GM19240 (cell line): ENCODE measurements at regions not wholly inside any gene's neighbourhood (a gene's known extent, or its start where the extent isn't known, plus 50 kb on each side); places are given as distances from the start of the nearest gene placed in this dataset.

Source experiments
- DNase-seq: peaks from one replicate; pipeline ENCODE4 v3.0.0; 2011; ENCODE audit warnings: low spot score; ENCODE audit not compliant: insufficient read length

DNA sequence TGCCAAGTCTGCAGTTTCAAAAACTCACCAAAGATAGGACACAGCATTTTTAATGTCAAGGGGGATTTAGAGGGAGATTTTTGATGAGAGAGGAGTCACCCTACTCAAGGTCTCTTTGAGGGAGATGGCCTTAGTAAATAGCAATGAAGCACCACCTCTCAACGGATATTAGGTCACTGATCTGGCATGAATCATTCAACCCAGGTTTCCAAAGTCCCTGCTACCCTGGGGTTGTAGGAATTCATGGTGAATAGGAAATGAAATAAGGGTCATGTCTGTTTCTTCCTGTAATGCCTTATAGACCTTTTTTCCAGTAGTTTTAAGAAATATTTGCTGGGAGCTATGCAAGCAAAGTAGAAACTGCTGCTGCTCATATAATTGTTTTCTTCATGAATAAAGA is 2154.9 kb downstream of the LRRC4C start:
- DNase-seq, result no peak

DNA sequence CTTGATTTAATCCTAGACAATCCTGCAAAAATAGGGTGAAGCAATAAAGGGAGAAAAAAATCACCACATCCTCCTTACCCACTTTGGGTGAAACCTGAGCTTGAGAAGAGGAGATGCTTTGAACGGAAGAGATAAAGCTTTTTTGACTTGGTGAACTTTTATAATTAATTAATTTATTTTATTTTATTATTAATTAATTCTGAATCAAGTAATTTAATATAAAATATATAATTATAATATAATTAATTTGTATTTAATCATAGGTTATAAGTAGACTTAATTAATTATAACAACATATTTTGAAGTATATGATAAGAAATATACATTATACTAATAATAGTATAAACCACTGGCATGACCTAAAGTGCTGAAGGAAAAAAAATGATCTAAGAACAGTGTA is 2164.8 kb downstream of the LRRC4C start:
- no peak for DNase-seq

DNA sequence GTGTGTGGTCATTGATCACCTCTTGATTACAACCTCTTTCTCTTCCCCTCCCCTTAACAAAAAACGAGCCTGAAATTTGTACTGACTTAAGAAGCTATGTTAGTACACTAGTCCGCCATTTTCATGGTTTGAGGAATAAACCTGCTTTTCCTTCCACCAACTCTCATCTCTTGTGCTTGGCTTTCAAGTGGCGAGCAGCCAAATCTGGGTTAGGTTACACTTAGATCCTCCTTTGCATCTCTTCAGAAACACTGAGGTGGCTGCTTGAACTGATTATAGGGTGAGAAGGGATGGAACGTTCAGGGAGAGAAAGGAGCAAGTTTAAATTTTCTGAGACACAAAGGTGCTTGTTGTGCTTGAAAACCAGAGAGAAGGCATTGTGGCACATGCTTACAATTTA is 2171.4 kb downstream of the LRRC4C start:
- DNase-seq, result no peak

DNA sequence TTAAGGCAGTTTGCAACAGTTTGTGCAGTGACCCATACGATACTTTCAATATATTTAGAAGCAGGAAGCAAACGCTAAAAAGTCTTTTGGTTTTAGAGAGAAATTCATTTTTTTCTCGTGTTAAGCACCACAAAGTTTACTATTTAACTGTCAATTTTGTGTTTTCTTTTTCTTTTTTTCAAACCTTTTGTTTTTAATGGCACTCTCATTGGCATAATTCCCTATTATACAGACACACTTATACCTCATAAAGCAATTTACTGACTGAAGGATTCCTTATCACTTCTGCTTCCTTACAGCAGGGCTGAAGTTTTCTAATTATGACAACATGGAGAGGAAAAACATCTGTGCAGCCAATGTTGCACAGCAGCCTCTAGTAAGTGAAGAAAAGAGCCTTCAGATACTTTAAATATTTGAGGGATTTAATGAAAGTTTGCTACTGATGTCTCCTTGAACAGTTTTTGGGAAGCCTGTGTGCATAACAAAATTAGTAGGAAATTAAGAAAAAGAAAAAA is 2191.2 kb downstream of the LRRC4C start:
- no peak for DNase-seq

DNA sequence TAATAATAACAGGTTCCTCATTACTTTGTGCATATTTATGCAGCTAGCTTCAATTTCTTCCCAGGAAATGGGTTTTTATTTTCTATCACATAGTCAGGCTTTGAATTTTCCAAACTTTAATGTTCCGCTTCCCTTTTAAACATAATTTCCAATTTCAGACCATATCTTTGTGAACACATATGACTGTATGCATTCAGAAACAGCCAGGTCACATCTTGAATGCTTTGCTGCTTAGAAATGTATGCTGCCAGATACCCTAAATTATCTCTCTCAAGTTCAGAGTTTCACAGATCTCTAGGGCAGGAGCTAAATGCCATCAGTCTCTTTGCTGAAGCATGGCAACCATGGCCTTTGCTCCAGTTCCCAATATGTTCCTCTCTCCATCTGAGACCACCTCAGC is 2203.8 kb downstream of the LRRC4C start:
- no peak for DNase-seq

DNA sequence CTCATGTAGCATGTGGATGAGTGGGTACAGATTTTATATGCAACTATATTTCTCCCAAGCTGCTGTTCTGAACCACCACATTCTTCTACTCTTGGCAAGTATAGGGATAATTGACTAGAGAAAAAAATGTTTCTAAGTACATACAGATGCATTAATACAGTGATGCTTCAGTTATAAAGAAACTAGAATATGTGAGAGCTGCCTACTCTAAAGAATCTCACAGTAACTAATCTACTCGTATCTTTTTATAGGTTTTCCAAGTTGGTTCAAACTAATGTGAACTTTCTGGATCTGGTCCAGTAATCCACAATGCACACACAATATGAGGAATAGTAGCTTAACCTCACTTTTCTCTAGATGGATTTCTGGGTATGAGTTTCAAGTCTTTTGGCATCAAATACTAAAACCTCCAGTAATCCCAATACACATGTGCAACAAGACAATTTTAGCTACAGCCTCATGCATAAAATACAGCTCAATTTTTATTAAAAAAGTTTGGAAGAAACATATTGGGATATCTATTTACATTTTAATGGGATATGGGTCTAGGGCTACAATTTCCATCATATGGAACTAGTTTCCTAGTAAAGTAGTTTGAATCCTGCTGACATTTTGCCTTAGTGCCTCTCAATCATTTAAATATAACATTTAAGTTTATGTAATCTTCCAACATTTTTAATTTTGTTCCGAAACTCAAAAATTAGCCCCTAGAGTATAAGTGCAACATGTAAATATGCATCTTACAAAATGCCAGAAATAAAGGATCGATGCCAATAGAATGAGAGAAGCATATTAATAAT is 2209.7 kb downstream of the LRRC4C start:
- DNase-seq, result no peak

DNA sequence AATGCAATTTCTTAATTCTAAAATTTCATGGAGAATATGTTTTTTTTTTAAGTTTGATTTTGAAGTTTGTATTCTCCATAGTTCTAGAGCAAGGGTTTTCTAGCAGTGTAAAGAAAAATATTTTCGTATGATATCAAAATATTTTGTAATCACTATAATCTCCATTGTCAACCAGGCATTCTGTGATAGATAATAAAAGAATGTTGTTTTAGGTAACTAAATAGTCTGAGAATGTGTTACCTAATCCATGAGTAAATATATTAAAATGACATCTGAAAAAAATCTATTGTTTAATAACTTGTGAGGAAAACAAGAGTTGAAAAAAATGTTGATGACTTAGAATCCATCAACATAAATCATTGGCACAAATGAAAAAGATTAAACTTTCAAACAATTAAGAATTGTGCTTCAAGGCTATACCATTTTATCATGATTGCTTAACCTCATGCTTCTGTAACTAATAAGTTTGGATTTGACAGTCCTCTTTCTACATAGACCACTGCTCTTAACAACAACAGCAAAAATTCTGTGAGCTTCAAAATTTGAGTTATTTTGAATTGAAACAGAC is 2211.8 kb downstream of the LRRC4C start:
- DNase-seq, result no peak

DNA sequence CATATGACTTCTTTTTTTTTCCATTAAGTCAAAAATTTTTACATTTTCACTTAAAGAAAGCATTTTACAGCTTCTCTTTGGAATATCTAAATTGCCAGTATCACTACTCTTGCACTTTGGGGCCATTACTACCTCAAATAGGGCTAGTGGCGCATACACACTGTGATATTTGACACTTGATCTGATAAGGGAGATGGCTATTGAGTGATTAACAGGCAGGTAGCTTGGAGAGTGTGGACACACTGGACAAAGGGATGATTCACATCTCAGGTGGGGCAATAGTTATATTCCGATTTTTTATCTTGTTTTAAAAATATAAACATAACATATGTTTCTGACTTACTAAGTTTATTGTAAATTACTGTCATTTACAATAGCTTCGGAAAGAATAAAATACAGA is 2219.9 kb downstream of the LRRC4C start:
- no peak for DNase-seq

DNA sequence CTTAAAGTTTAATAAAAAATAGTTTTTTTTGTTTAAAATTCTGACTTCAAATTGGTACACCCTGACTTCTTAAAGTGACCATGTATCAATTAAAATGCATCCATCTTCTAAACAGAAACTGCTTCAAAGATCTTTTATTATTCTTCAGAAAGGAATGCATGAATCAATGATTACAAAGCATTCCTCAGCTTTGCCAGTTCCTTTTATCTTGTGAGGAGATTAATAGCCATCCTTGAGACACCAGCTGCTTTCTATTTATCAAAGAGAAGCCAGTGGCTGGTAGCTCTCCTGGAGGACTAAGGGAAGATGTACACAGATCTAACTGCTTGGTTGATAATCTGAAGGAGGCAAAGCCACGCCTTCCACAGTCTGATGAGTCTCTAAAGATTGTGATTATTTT is 2222.5 kb downstream of the LRRC4C start:
- DNase-seq, result no peak

DNA sequence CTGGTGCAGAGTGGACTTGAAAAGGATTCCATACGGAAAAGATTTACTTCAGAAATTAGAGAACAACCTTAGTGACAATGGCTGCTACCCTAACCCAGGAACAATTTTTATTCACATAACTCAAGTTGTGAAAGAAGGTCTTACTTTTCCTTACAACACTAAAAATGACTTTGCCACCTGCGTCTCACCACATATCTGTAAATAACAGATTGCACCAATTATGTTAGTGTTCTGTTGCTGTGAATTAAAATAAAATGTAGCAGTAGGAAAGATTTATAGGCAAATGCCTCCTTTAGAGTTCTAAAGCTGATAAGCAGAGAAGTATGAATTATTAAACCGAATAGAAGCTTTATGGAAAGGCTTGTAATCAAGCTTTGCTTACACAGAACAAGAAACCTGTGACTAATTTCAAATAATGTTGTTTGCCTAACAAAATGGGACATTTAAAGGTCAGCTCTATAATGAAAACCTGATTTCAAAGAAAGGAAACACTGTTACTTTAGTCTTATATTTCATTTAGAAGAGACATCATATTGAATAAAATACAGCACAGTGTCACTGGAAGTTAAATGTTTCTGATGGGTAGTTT is 2237.8 kb downstream of the LRRC4C start:
- DNase-seq, result no peak

DNA sequence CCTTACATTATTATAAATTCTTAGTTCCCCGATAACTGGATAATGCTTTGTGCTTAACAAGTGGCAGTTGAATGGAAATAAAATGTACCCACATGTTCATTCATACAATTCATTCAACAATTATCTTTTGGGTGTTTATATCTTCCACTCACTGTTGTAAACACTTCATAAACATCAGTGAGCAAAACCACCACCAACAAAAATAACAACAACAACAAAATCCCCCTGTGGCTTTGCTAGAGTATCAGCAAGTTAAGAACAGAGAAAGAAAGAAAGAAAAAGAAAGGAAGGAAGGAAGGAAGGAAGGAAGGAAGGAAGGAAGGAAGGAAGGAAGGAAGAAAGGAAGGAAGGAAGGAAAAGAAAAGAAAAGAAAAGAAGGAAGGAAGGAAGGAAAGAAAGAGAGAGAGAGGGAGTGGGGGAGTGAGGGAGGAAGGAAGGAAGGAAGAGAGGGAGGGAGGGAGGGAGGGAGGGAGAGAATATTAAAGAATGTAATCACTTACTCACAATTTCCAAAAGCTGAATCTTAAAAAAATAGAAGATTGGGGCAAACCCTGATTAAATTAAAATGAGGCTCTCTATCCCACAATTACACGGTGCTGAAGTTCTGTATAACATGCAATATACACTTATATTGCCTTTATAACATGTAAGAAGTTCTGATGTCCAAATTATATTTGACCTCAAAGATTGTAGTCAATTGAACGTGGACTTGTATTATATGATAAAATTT is 2238.8 kb downstream of the LRRC4C start:
- no peak for DNase-seq

DNA sequence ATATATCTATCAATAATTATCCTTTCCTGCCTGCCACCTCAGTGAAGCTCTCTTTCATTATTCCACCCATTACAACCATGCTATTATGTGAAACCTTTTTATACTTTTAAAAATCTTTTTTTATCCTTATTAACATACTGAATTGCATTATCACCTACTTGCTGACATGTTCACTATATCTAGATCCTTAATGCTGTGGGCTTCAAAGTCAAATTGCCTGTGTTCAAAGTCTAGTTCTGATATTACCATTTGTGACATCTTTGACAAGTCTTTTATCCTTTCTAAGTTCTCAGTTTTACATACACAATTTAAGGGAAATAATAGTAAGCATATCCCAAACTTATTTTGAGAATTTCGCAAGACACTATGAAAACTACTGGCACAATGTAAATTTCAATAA is 2239.4 kb downstream of the LRRC4C start:
- DNase-seq, result no peak

DNA sequence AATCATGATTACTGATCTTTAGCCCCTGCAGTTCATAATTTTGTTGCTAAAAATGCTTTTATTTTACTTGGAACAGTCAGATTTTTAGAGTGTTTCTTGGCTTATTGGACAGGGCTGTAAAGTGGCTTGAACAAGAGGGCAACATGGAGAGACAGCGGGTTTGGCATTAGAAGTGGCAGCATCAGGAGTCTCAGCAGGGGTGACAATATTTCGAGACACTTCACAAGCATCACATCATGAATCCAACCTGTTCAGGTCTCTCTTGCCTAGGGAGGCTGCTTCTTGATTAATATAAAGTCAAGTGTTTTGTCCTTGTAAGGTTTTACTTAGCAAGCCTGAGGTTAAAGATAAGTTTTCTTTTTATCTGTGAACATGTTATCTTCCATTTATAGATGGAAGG is 2249.5 kb downstream of the LRRC4C start:
- no peak for DNase-seq

DNA sequence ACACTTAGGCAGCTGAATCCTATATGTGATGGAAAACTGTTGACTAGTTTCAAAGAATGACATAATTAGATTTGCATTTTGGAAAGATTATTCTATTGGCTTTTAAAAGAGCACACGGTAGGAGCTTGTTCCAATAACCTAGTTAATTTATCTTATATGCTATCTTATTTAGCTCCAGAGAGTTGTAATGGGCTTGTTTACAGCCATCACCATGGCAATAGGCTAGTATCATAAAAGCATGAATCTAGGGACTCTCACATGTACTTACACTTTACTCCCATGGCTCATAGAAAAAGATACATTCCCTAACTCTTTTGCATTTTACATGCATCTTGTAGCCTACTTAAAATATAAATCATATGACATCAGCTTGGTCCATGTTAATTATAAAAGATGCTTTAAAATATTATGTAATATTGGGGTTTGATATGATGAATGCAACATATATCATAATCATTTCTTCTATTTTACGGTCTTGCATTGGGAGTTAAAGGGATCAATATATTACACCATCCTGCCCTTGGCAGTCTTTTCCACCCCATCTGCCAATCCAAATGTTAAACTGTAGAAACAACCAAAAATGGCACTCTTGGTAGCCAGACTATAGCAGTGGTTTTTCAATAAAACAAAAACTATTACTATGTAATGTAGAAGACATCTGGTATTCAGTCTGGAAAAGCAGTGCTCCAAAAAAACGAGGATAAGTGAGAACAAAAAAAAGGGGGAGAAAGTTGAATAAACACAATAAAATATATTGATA is 2254.0 kb downstream of the LRRC4C start:
- DNase-seq, result no peak

DNA sequence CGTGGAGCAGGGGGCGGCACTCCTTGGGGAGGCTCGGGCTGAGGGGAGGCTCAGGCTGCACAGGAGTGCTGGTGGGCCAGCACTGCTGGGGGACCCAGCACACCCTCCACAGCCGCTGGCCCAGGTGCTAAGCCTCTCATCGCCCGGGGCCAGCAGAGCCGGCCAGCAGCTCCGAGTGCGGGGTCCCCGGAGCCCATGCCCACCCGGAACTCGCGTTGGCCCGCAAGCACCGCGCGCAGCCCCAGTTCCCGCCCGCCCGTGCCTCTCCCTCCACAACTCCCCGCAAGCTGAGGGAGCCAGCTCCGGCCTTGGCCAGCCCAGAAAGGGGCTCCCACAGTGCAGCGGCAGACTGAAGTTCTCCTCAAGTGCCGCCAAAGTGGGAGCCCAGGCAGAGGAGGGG is 2266.8 kb downstream of the LRRC4C start:
- no peak for DNase-seq

DNA sequence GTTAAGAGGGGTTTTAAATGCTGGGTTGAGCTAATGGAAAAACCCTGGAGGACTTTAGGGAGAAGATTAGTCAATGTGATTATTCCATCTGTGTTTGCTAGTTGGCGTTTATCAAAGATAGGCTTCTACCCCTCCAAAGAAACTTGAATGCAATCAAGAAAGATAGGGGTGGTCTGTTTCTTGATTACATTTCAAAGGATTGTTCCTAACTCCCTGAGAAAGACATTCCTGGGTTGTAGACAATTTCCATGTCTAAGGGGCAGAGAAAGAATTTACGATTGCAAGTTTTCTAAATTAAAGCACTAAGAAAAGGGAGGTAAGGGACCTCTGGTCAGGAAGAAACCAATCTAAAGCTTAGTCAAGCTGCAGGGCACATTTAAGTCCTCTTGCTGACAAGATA is 2268.7 kb downstream of the LRRC4C start:
- no peak for DNase-seq

DNA sequence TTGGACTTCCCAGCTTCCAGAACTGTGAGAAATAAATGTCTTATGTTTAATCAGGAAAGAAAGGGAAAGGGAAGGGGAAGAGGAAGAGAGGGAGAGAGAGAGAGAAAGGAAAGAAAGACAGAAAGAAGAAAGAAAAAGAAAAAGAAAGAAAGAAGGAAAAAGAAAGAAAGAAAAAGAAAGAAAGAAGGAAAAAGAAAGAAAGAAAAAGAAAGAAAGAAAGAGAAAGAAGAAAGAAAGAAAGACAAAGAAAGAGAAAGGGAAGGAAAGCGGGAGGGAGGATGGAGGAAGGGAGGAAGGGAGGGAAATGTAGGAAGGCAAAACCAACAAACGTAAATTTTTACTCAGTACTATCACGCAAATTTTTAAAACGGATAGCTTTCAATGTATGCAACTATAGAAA is 2281.8 kb downstream of the LRRC4C start:
- no peak for DNase-seq

DNA sequence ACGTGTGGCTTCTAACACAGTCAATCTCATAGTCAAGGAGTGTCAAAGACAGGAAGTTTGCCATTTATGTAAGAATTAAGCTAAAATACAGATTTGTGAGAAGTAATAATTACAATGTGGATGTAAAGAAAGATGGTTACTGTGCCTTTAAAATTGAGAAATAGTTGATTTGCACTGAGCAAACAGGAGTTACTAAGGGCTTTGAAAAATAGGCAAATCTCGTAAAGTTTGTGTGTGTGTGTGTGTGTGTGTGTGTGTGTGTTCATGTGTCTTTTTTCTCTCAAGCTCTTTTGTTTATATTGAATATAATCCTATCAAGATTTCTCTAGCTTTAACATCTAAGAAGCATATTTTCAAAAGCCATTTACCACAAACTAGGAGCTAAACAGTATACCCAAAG is 2284.5 kb downstream of the LRRC4C start:
- DNase-seq, result no peak

DNA sequence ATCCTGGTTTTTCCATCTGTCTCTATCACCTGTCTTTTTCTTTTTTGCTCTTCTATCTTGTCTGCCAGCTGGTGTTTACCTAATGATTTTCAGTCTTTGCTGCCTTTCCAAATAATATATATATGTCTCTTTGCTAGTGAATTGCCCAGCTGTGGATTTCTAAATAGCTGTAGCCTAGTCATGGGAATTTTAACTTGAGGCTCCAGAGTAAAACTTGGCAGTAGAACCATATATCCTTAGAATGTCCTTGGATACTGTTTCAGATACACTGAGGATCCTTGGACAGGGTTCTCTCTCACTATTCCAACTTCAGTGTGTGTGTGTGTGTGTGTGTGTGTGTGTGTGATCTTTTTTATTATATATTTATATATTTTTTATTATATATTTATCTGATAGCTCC is 2285.3 kb downstream of the LRRC4C start:
- no peak for DNase-seq

DNA sequence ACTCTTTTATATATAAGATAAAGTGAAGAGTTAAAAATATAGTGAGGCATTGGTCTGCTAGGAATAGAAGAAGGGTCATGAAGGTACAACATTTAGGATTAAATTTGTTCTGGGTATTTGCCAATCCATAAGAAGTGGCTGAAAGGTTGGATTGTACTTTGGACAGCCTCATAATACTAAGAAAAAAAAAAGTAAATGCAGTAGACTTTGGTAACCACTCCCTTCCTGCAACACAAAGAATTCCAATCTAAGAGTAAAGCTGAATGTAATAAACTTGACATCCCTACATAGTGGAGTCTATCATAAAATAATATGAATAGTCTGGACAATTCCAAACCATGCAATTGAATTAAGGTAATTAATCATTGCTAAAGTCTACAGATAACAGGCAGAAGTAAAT is 2294.4 kb downstream of the LRRC4C start:
- DNase-seq, result no peak

DNA sequence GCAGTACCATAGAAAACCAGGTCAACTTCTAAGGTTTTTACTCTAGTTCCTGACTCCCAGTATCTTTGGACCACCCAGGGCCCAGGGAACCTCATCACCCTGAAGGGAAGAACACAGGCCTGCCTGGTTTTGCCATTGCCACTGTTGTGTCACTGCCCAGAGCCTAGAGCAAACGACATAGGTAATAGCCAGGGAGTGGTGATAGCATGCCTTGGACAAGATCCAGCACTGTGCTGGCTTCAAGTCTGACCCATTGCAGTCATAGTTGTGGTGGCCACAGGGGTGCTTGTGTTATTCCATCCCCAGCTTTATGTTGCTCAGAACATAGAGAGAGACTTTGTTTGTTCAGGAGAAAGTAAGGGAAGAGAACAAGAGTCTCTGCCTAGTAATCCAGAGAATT is 2310.2 kb downstream of the LRRC4C start:
- DNase-seq, result no peak
